UCSD-AML1 (cell line): ENCODE measurements at regions not wholly inside any gene's neighbourhood (a gene's known extent, or its start where the extent isn't known, plus 50 kb on each side); places are given as distances from the start of the nearest gene placed in this dataset.
A peak's percentile ranks its signal among the peaks of the same experiment; 100 is the strongest.

ENCODE experiments used
- DNase-seq: peaks from one replicate; lab custom pipeline; 2025; ENCODE audit not compliant: unreplicated experiment; lab: John Stamatoyannopoulos, UW

GRCh38 chr18:38402509-38402908 lies 836.9 kb upstream of the CELF4 start:
- DNase-seq: no peak

GRCh38 chr18:38397094-38397493 lies 831.5 kb upstream of the CELF4 start:
- DNase-seq: no peak

GRCh38 chr18:38386146-38386545 lies 820.5 kb upstream of the CELF4 start:
- DNase-seq: no peak

GRCh38 chr18:38369772-38370690 lies 804.4 kb upstream of the CELF4 start:
- DNase-seq: no peak

GRCh38 chr18:38368886-38369285 lies 803.3 kb upstream of the CELF4 start:
- DNase-seq: no peak

GRCh38 chr18:38368246-38368645 lies 802.6 kb upstream of the CELF4 start:
- DNase-seq: no peak

- no peak for DNase-seq
These were observed 801.9 kb upstream of the CELF4 start for GRCh38 chr18:38367473-38367872.

GRCh38 chr18:38362286-38362792 lies 796.7 kb upstream of the CELF4 start:
- no peak for DNase-seq

GRCh38 chr18:38358805-38359657 lies 793.4 kb upstream of the CELF4 start:
- DNase-seq: no peak

- DNase-seq: no peak
These were observed 787.6 kb upstream of the CELF4 start for GRCh38 chr18:38353149-38353548.

- DNase-seq: no peak
These were observed 784.5 kb upstream of the CELF4 start for GRCh38 chr18:38350141-38350540.

- no peak for DNase-seq
These were observed 765.0 kb upstream of the CELF4 start for GRCh38 chr18:38330573-38330972.

- DNase-seq: no peak
These were observed 763.5 kb upstream of the CELF4 start for GRCh38 chr18:38329145-38329544.

GRCh38 chr18:38322206-38322605 lies 756.6 kb upstream of the CELF4 start:
- DNase-seq: no peak

- no peak for DNase-seq
These were observed 755.7 kb upstream of the CELF4 start for GRCh38 chr18:38321262-38321661.

GRCh38 chr18:38318416-38318815 lies 752.8 kb upstream of the CELF4 start:
- no peak for DNase-seq

GRCh38 chr18:38313831-38314230 lies 748.2 kb upstream of the CELF4 start:
- DNase-seq: peak; percentile 27

- DNase-seq: no peak
These were observed 746.9 kb upstream of the CELF4 start for GRCh38 chr18:38312532-38312931.

GRCh38 chr18:38310936-38311335 lies 745.3 kb upstream of the CELF4 start:
- DNase-seq: no peak

GRCh38 chr18:38307914-38308313 lies 742.3 kb upstream of the CELF4 start:
- no peak for DNase-seq

- no peak for DNase-seq
These were observed 740.4 kb upstream of the CELF4 start for GRCh38 chr18:38305961-38306360.

- no peak for DNase-seq
These were observed 736.0 kb upstream of the CELF4 start for GRCh38 chr18:38301621-38302020.
